IMR-90 (cell line): ENCODE measurements at regions not wholly inside any gene's neighbourhood (a gene's known extent, or its start where the extent isn't known, plus 50 kb on each side); places are given as distances from the start of the nearest gene placed in this dataset.
"Not testable (repeated sequence)": the region's sequence is repeated elsewhere in the genome, so short reads cannot be mapped to it uniquely, and the experiment has no call there.

ENCODE experiments used
- ATAC-seq: fragments of 200-7000 bp; cut with Tn5 transposase; 2 replicates; pipeline ENCODE4 v1.9.1; 2020; ENCODE audit warnings: low read depth, mild to moderate bottlenecking, moderate library complexity
- BruUV-seq: library from RNA; stranded (reverse); fragments of 400-500 nt; replicated peaks from 2 replicates; lab custom pipeline; 2021; lab: Mats Ljungman, UMichigan
- CTCF ChIA-PET: fragments of 300-600 bp; formaldehyde crosslinking; extraction: SDS; loops from one replicate; lab custom pipeline; 2021; ENCODE audit warnings: antibody characterized with exemption; lab: Yijun Ruan, JAX
- POLR2A ChIA-PET: fragments of 300-600 bp; sonication (Branson Sonifier 250); formaldehyde crosslinking; loops from one replicate; lab custom pipeline; 2022; ENCODE audit warnings: antibody characterized with exemption; ENCODE audit not compliant: unreplicated experiment; lab: Charles Lee
- DNase-seq: peaks from one replicate; pipeline ENCODE4 v3.0.0; 2013
- H2AFZ ChIP-seq: replicated peaks from 2 replicates; pipeline ENCODE3; 2013; ENCODE audit warnings: low read length, mild to moderate bottlenecking; ENCODE audit not compliant: poor library complexity
- H2AK5ac ChIP-seq: 2 replicates; pipeline ENCODE4 v1.6.1; 2013; ENCODE audit warnings: low read depth, low read length, inconsistent platforms
- H2AK9ac ChIP-seq: replicated peaks from 2 replicates; pipeline ENCODE3; 2013; ENCODE audit warnings: mild to moderate bottlenecking, low read depth, low read length, moderate library complexity; ENCODE audit not compliant: poor library complexity
- H2BK120ac ChIP-seq: 2 replicates; pipeline ENCODE4 v1.6.1; 2013; ENCODE audit warnings: low read depth, low read length, inconsistent platforms
- H2BK15ac ChIP-seq: 3 replicates; pipeline ENCODE4 v1.6.1; 2013; ENCODE audit warnings: low read depth, low read length, inconsistent platforms
- H2BK20ac ChIP-seq: 2 replicates; pipeline ENCODE4 v1.6.1; 2013; ENCODE audit warnings: low read depth, mild to moderate bottlenecking, inconsistent platforms, low read length, moderate library complexity
- H2BK5ac ChIP-seq: 2 replicates; pipeline ENCODE4 v1.6.1; 2013; ENCODE audit warnings: mild to moderate bottlenecking, low read depth, low read length, inconsistent platforms; ENCODE audit not compliant: poor library complexity, severe bottlenecking
- H3K14ac ChIP-seq: replicated peaks from 2 replicates; pipeline ENCODE4 v1.6.1; 2013; ENCODE audit warnings: low read depth, low read length, inconsistent platforms
- H3K18ac ChIP-seq: 2 replicates; pipeline ENCODE4 v1.6.1; 2013; ENCODE audit warnings: low read depth, low read length, control low read depth
- H3K23ac ChIP-seq: 2 replicates; pipeline ENCODE4 v1.6.1; 2013; ENCODE audit warnings: low read depth, low read length, inconsistent platforms
- H3K27ac ChIP-seq: 2 replicates; pipeline ENCODE4 v1.5.1; 2013; ENCODE audit warnings: mild to moderate bottlenecking, control low read depth, low read length; ENCODE audit not compliant: insufficient read depth
- H3K27me3 ChIP-seq: 2 replicates; pipeline ENCODE4 v1.6.1; 2013; ENCODE audit warnings: low read length; ENCODE audit not compliant: control insufficient read depth, insufficient read depth
- H3K36me3 ChIP-seq: 2 replicates; pipeline ENCODE4 v1.6.1; 2013; ENCODE audit warnings: low read length, mixed read lengths; ENCODE audit not compliant: control insufficient read depth, insufficient read depth
- H3K4ac ChIP-seq: 2 replicates; pipeline ENCODE4 v1.6.1; 2013; ENCODE audit warnings: low read depth, low read length, inconsistent platforms
- H3K4me1 ChIP-seq: 2 replicates; pipeline ENCODE4 v1.6.1; 2013; ENCODE audit warnings: low read length, mixed read lengths; ENCODE audit not compliant: control insufficient read depth, insufficient read depth
- H3K4me2 ChIP-seq: 2 replicates; pipeline ENCODE4 v1.6.1; 2013; ENCODE audit warnings: low read depth, mild to moderate bottlenecking, control low read depth, low read length, moderate library complexity
- H3K4me3 ChIP-seq: 2 replicates; pipeline ENCODE4 v1.5.1; 2013; ENCODE audit warnings: low read depth, mild to moderate bottlenecking, control low read depth, low read length, moderate library complexity; ENCODE audit not compliant: insufficient read depth
- H3K56ac ChIP-seq: 2 replicates; pipeline ENCODE4 v1.6.1; 2013; ENCODE audit warnings: low read length, inconsistent platforms; ENCODE audit not compliant: insufficient read depth; ENCODE audit errors: extremely low read depth
- H3K79me1 ChIP-seq, 2 experiments: 2 replicates each; pipeline ENCODE4 v1.6.1; 2013; ENCODE audit warnings: low read length in 2 of 2, inconsistent platforms in 1 of 2, low read depth in 1 of 2
- H3K9ac ChIP-seq: 2 replicates; pipeline ENCODE4 v1.6.1; 2013; ENCODE audit warnings: low read depth, low read length, control low read depth
- H3K9me1 ChIP-seq: 2 replicates; pipeline ENCODE4 v1.6.1; 2013; ENCODE audit warnings: low read length, inconsistent platforms; ENCODE audit not compliant: insufficient read depth
- H3K9me3 ChIP-seq: 2 replicates; pipeline ENCODE4 v1.6.1; 2013; ENCODE audit warnings: low read length; ENCODE audit not compliant: control insufficient read depth, insufficient read depth
- H4K20me1 ChIP-seq: 2 replicates; pipeline ENCODE4 v1.6.1; 2013; ENCODE audit warnings: low read length, inconsistent platforms; ENCODE audit not compliant: insufficient read depth
- H4K5ac ChIP-seq: 2 replicates; pipeline ENCODE4 v1.6.1; 2013; ENCODE audit warnings: mild to moderate bottlenecking, low read depth, low read length, control low read depth
- H4K8ac ChIP-seq, 2 experiments: 2 replicates each; pipeline ENCODE4 v1.6.1; 2013; ENCODE audit warnings: low read depth in 2 of 2, low read length in 2 of 2, control low read depth in 1 of 2, inconsistent platforms in 1 of 2
- H4K91ac ChIP-seq: 2 replicates; pipeline ENCODE4 v1.6.1; 2013; ENCODE audit warnings: low read depth, low read length, inconsistent platforms; ENCODE audit not compliant: insufficient read depth
- CEBPB ChIP-seq: IDR thresholded peaks from 2 replicates; pipeline ENCODE4 v1.6.1; 2012; ENCODE audit warnings: low read depth, low read length, improper control_type of control experiment
- FOS ChIP-seq: fragments of 150-350 bp; IDR thresholded peaks from 2 replicates; pipeline ENCODE4 v1.6.1; 2016; ENCODE audit warnings: low read depth, low read length
- WGBS, 2 experiments: methylation state at CpG; one replicate each; pipeline versions ENCODE4 v1.1.5 to v1.1.7; 2013; ENCODE audit warnings: missing lambda C conversion rate in 2 of 2; ENCODE audit not compliant: insufficient read length in 1 of 2; ENCODE audit errors: extremely low coverage in 2 of 2; 5-methylcytosine and 5-hydroxymethylcytosine counted together
- dilution Hi-C: fragments of 300-500 bp; cut with HindIII; formaldehyde crosslinking; loops from one replicate; pipeline ENCODE4 v1.14.3; 2018; ENCODE audit warnings: low sequenced_read_pairs; ENCODE audit not compliant: unreplicated experiment
- in situ Hi-C: fragments of 300-500 bp; cut with MboI; formaldehyde crosslinking; loops from 3 replicates; pipeline ENCODE4 v1.14.3; 2019; ENCODE audit warnings: low sequenced_read_pairs, inconsistent platforms, mixed read lengths
- intact Hi-C: fragments of 100-400 bp; cut with micrococcal nuclease; formaldehyde crosslinking; loops from 2 replicates; pipeline ENCODE4 v1.10.0; 2022

DNA sequence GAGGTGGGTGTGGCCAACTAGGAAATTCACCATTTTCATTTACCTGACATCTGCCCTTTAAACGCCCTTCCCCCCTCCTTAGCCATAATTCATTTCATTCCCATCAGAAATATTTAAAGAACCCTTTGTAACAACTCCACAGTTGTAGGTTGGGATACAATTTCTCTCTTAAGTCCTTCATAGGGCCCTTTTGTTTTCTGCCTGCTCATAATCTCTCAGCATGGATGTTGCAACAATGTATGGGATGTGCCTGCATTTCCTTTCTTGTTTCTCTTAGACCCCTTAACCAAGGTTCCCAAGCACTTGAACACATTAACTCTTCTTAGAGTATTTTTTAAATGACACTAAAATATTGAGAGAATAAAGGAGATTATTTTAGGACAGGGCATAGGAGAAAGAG, 51.7 kb upstream of the MYO10 start:
- in situ Hi-C loops (no loop called here), intact Hi-C loops (no loop called here), dilution Hi-C loops (no loop called here)
- H3K4me1 ChIP-seq = peaks cover 2% of the 10 kb centered on the region; the same call in 1 of the 2 replicates
- TF ChIP-seq CEBPB (peak; percentile 39; the same call in 1 of the 2 replicates), FOS (no peak)
- no peak overlapping the region for H4K91ac ChIP-seq
- no peak overlapping the region; the same call in 2 of the 3 replicates for H2BK15ac ChIP-seq
- no peak overlapping the region for H2AFZ ChIP-seq
- no TSS peak for BruUV-seq
- ChIA-PET POLR2A (no interaction called here), CTCF (interaction anchor here (1.5 kb wide), 1 partner anchor 203 kb away, joined by 4 read pairs; no protein-coding TSS in a partner anchor)
- H3K56ac ChIP-seq = no peak overlapping the region
- no peaks in the 10 kb centered on the region for H3K79me1 ChIP-seq
- no peak overlapping the region for H2BK5ac ChIP-seq
- H3K4me3 ChIP-seq = no peak overlapping the region
- H3K27ac ChIP-seq = no peak overlapping the region
- no peak overlapping the region for H3K14ac ChIP-seq
- no peak overlapping the region for H2AK9ac ChIP-seq
- H3K27me3 ChIP-seq = no peaks in the 10 kb centered on the region
- no peak overlapping the region for H3K4me2 ChIP-seq
- no peak overlapping the region for H3K23ac ChIP-seq
- H2AK5ac ChIP-seq = no peak overlapping the region
- no peaks in the 10 kb centered on the region for H4K20me1 ChIP-seq
- H2BK20ac ChIP-seq = no peak overlapping the region
- H3K18ac ChIP-seq = no peak overlapping the region
- 0 out of 2 replicates have a peak, but pooled peaks cover 2% of the 10 kb centered on the region for H3K9me3 ChIP-seq
- DNase-seq (no peak), ATAC-seq (no peak)
- no peaks in the 10 kb centered on the region for H3K36me3 ChIP-seq
- no peak overlapping the region for H4K8ac ChIP-seq
- H3K4ac ChIP-seq = no peak overlapping the region
- H4K5ac ChIP-seq = no peak overlapping the region
- 0 out of 2 replicates have a peak, but pooled peaks cover 5% of the 10 kb centered on the region for H3K9me1 ChIP-seq
- H3K9ac ChIP-seq = no peak overlapping the region
- WGBS, 2 experiments = no CpG with 5 or more reads among the region's 1 CpG
- no peak overlapping the region for H2BK120ac ChIP-seq

DNA sequence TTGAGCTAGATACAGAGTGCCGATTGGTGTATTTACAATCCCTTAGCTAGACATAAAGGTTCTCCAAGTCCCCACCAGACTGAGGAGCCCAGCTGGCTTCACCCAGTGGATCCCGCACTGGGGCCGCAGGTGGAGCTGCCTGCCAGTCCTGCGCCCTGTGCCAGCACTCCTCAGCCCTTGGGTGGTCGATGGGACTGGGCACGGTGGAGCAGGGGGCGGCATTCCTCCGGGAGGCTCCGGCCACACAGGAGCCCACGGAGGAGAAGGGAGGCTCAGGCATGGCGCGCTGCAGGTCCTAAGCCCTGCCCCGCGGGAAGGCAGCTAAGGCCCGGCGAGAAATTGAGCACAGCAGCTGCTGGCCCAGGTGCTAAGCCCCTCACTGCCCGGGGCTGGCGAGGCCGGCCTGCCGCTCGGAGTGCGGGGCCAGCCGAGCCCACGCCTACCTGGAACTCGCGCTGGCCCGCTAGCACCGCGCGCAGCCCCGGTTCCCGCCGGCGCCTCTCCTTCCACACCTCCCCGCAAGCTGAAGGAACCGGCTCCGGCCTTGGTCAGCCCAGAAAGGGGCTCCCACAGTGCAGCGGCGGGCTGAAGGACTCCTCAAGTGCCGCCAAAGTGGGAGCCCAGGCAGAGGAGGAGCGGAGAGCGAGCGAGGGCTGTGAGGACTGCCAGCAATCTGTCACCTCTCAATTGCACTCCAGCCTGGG, 54.9 kb upstream of the MYO10 start:
- H3K14ac ChIP-seq, H2BK20ac ChIP-seq, H2AK9ac ChIP-seq, H2AFZ ChIP-seq, H4K5ac ChIP-seq, H2AK5ac ChIP-seq, H3K18ac ChIP-seq, DNase-seq, H3K27ac ChIP-seq, H3K36me3 ChIP-seq, dilution Hi-C loops, H3K4me3 ChIP-seq, POLR2A ChIA-PET, H3K79me1 ChIP-seq, in situ Hi-C loops, H3K9me3 ChIP-seq, H3K4ac ChIP-seq, ATAC-seq, H4K91ac ChIP-seq, H3K23ac ChIP-seq, H2BK5ac ChIP-seq, H3K56ac ChIP-seq, H4K8ac ChIP-seq, CTCF ChIA-PET, H3K4me2 ChIP-seq, H2BK120ac ChIP-seq, H3K9me1 ChIP-seq, H3K9ac ChIP-seq, H4K20me1 ChIP-seq, intact Hi-C loops, H3K27me3 ChIP-seq, BruUV-seq, H2BK15ac ChIP-seq: not testable (repeated sequence)
- 100% methylated on average over 5 of the region's 43 CpGs; no CpG with 5 or more reads in 1 of the 2 experiments for WGBS, 2 experiments
- H3K4me1 ChIP-seq = peaks cover 13% of the 10 kb centered on the region
